RWPE2 (cell line): ENCODE measurements at regions not wholly inside any gene's neighbourhood (a gene's known extent, or its start where the extent isn't known, plus 50 kb on each side); places are given as distances from the start of the nearest gene placed in this dataset.

Source experiments
- ATAC-seq: fragments of 200-7000 bp; cut with Tn5 transposase; 3 replicates; pipeline ENCODE4 v1.9.1; 2021; ENCODE audit warnings: low read depth
- DNase-seq: peaks from one replicate; pipeline ENCODE4 v3.0.0-alpha.2; 2020; ENCODE audit warnings: low spot score
- H3K27ac ChIP-seq: fragments of 450-650 bp; 2 replicates; pipeline ENCODE4 v1.5.1; 2017; ENCODE audit warnings: mild to moderate bottlenecking; ENCODE audit not compliant: poor library complexity, severe bottlenecking
- H3K27me3 ChIP-seq: fragments of 250-450 bp; sonication (Bioruptor Pico); 2 replicates; pipeline ENCODE4 v1.5.1; 2021; ENCODE audit warnings: mild to moderate bottlenecking, moderate library complexity; ENCODE audit not compliant: insufficient read depth, poor library complexity, severe bottlenecking
- H3K36me3 ChIP-seq: fragments of 250-450 bp; sonication (Bioruptor Pico); 2 replicates; pipeline ENCODE4 v1.5.1; 2020; ENCODE audit warnings: low read depth, mild to moderate bottlenecking, moderate library complexity
- H3K4me1 ChIP-seq: fragments of 250-450 bp; sonication (Bioruptor Pico); 2 replicates; pipeline ENCODE4 v1.5.1; 2021; ENCODE audit warnings: mild to moderate bottlenecking, moderate library complexity; ENCODE audit not compliant: insufficient read depth, poor library complexity, severe bottlenecking
- H3K4me3 ChIP-seq: fragments of 250-450 bp; sonication (Bioruptor Pico); 2 replicates; pipeline ENCODE4 v1.5.1; 2021; ENCODE audit warnings: mild to moderate bottlenecking, moderate library complexity; ENCODE audit not compliant: severe bottlenecking
- H3K9me3 ChIP-seq: fragments of 250-450 bp; sonication (Bioruptor Pico); 2 replicates; pipeline ENCODE4 v1.5.1; 2021; ENCODE audit warnings: mild to moderate bottlenecking, moderate library complexity; ENCODE audit not compliant: severe bottlenecking
- TF ChIP-seq, protein P1 (sequence below): fragments of 450-650 bp; IDR thresholded peaks from one replicate; pipeline ENCODE4 v1.5.1; 2017; ENCODE audit warnings: mild to moderate bottlenecking, moderate library complexity; ENCODE audit not compliant: poor library complexity, severe bottlenecking

GRCh38 chr13:55728247-55728646, 1412.5 kb upstream of the PRR20A start:
- Histone ChIP-seq H3K4me1 (no peaks in the 10 kb centered on the region), H3K27ac (no peak overlapping the region), H3K9me3 (no peaks in the 10 kb centered on the region), H3K36me3 (no peaks in the 10 kb centered on the region), H3K27me3 (peaks cover 25% of the 10 kb centered on the region), H3K4me3 (no peak overlapping the region)
- DNase-seq (no peak), ATAC-seq (no peak)
- TF ChIP-seq, protein P1, sequence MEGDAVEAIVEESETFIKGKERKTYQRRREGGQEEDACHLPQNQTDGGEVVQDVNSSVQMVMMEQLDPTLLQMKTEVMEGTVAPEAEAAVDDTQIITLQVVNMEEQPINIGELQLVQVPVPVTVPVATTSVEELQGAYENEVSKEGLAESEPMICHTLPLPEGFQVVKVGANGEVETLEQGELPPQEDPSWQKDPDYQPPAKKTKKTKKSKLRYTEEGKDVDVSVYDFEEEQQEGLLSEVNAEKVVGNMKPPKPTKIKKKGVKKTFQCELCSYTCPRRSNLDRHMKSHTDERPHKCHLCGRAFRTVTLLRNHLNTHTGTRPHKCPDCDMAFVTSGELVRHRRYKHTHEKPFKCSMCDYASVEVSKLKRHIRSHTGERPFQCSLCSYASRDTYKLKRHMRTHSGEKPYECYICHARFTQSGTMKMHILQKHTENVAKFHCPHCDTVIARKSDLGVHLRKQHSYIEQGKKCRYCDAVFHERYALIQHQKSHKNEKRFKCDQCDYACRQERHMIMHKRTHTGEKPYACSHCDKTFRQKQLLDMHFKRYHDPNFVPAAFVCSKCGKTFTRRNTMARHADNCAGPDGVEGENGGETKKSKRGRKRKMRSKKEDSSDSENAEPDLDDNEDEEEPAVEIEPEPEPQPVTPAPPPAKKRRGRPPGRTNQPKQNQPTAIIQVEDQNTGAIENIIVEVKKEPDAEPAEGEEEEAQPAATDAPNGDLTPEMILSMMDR = no peak

DNA sequence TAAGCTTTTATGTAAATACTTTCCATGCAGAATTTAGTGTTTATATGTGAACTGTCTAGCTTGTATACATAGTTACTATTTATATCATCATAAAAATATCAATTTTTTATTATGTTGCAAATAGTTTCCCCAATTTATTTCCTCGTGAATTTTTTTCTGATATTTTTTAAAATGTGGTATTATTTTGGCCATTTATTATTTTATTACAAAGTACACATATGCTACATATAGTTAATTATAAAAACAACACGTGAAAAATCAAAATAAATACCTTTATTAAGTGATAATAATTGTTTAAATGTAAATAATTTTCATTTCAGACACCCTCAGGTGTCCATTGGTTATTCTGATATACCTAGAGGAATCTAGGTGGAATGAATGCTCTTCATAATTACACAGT, 1394.9 kb upstream of the PRR20A start:
- DNase-seq (no peak), ATAC-seq (no peak)
- Histone ChIP-seq H3K4me3 (no peak overlapping the region), H3K27me3 (no peaks in the 10 kb centered on the region), H3K36me3 (no peaks in the 10 kb centered on the region), H3K4me1 (no peaks in the 10 kb centered on the region), H3K9me3 (no peaks in the 10 kb centered on the region), H3K27ac (no peak overlapping the region)
- TF ChIP-seq, protein P1 = no peak

GRCh38 chr13:55761986-55762385, 1378.7 kb upstream of the PRR20A start:
- Histone ChIP-seq H3K4me3 (no peak overlapping the region), H3K9me3 (no peaks in the 10 kb centered on the region), H3K4me1 (no peaks in the 10 kb centered on the region), H3K27me3 (peaks cover 10% of the 10 kb centered on the region), H3K36me3 (no peaks in the 10 kb centered on the region), H3K27ac (no peak overlapping the region)
- ATAC-seq = no peak; the same call in 2 of the 3 replicates
- TF ChIP-seq, protein P1 = no peak
- DNase-seq = no peak

- Histone ChIP-seq H3K4me1 (no peaks in the 10 kb centered on the region), H3K27me3 (peaks cover 10% of the 10 kb centered on the region), H3K36me3 (no peaks in the 10 kb centered on the region), H3K27ac (no peak overlapping the region), H3K9me3 (no peaks in the 10 kb centered on the region), H3K4me3 (no peak overlapping the region)
- ATAC-seq = no peak
- DNase-seq = no peak
- TF ChIP-seq, protein P1 = no peak
Observed at GRCh38 chr13:55777612-55778011, 1363.1 kb upstream of the PRR20A start.

DNA sequence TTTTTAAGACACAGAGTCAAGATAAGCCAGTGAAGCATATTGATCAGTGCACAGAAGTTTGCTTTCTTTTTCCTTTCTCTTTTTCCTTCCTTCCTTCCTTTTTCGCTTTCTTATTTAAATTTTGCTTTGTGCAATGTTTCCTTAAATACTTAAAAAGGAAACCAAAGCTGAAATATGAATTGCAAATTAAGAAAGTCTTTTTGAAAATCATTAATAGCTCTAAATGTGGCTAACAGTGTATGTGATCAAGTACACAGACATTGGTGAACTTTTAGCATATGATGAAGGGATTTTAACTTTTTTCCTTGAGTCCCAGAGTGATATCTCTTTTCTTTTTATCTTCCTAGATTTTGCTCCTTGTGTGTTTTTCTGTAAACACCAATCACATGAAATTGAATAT, 1356.9 kb upstream of the PRR20A start:
- Histone ChIP-seq H3K27ac (no peak overlapping the region), H3K27me3 (peaks cover 15% of the 10 kb centered on the region), H3K36me3 (no peaks in the 10 kb centered on the region), H3K9me3 (no peaks in the 10 kb centered on the region), H3K4me3 (no peak overlapping the region), H3K4me1 (no peaks in the 10 kb centered on the region)
- TF ChIP-seq, protein P1 = no peak
- DNase-seq = no peak
- ATAC-seq = no peak
